Amygdala (tissue), 56 donors: ENCODE measurements at regions not wholly inside any gene's neighbourhood (a gene's known extent, or its start where the extent isn't known, plus 50 kb on each side); places are given as distances from the start of the nearest gene placed in this dataset.

Experiments used
- DNase-seq, 56 donors: peaks; one replicate each; lab custom pipeline; 2025; lab: John Stamatoyannopoulos, UW

DNA sequence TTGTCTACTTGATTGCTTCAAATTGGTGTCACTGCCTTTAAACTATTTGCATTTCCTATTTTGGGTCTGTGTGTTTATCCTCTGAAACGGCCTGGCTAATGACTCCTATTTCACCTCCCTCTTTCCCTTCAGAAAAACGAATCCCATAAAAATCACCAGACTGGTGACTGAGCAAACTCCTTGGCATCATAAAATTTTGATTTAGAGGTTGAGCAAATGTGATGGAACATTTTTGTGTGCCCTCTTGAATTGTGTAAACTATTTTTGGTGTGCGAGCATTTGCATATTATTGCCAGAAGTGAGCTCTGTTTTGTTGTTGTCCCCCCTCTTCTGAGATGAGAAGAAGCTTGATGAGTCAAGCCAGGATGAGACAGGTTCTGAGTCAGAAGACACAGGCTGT is 316.1 kb downstream of the AJAP1 start:
- peak in 3 of 56 donors; percentile 4 to 9 (median 5) for DNase-seq

DNA sequence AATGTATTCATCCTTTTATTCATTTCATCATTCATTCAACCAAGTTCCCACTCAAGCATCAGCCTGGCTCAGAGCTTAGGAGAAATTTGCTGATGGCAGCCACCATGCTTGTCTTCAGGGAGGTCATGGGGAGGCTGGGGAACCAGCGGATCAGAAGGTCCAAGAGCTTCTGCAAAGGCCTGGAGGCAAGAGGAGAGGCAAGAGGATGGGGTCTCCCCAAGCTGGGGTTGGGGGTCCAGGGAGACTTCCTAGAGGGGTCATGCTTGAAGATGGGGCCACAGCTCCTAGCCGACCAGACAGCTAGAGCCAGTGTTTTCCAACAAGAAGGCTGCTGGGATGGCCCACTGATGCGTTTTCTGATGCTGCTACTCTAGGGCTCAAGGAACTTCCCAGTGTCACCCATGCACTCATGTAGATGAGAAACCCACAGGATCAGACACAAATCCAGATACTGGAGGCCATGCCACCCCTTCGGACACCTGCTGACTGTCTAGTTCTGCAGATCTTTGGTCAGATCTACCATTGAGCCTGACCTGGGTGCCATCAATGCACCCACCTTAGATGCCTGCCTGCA is 315.2 kb downstream of the AJAP1 start:
- no peak for DNase-seq

DNA sequence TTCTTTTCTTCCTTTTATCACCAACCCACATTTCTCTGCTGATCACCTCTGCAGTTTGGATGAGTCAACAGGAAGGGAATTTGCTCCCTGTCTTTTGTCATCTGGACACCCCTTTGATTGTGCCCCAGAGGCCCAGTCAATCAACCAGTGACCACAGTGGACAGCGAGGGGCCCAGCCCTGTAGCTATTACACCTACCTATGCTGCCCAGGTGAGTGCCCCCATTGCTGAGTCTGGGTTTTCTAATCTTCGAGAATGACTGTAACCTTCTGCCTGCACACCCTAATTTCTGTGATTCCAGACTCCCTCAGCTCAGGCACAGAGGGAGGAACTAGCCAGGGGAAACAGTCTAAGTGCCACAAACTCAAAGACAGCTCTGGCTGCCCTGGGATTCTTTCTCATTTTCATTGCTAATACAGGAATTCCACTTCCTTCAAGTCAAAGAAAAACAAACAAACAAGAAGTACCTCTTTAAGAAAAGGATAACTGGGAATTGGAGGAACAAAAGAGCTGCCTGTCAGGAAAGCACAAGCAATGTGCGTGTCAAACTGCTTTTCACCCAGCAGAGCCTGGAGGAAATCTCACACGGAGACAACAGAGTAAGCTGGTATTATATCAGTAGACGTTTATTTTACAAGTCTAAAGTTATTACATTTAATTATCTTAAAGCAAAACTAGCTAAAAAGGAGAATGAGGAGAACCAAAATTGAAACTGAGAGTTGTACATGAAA is 311.1 kb downstream of the AJAP1 start:
- DNase-seq: no peak

DNA sequence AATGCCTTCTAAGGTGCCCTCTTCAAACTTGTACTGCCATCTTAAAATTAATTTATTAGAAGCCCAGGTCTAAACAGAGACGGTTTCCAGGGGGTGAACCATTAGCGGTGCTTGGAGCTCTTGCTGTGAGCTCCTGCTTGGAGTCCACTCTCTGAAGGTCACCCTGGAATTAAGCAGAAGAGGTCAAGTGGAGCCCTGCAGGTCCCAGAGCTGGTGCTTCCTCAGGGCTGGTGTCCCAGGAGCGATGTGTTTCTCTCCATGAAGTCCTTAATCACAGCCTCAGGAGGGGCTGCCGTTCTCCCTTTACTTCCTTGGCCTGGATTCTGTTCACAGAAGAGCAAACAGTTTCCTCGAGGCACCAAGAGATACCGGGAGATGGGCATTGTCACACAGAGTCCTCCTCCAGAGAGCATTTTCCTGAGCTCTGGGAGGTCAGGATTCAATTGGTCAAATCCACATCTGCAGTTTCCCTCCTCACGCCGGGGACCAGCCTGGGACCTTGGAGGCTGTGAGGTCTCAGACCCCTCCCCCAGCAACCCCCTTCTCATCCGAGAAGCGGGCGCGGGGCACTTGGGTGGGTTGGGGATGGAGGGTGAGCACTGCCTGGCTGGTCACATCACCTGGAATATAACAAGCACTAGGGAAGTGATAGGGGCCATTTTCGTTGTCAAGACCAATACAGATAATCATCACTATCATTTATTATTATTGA is 310.4 kb downstream of the AJAP1 start:
- DNase-seq: no peak

DNA sequence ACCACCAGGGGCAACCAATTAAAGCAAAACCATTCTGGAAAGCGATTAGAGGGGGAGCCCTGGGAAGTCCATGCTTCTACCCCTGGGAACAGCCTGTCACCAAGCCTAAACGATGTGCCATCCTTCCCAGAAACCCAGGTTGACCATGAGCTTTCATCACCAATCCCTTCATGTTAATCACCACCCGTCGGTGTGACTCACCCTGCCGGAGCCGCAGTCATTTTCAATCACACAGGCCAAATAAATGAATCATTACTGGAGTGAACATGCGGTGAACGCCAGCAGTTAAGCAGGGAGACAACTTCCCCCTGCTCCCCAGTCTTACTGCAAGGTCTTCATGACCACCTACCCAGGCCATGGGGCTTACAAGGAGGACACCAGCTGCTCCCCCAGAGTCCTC is 308.8 kb downstream of the AJAP1 start:
- peak in 3 of 56 donors; percentile 2 to 10 (median 6) for DNase-seq

DNA sequence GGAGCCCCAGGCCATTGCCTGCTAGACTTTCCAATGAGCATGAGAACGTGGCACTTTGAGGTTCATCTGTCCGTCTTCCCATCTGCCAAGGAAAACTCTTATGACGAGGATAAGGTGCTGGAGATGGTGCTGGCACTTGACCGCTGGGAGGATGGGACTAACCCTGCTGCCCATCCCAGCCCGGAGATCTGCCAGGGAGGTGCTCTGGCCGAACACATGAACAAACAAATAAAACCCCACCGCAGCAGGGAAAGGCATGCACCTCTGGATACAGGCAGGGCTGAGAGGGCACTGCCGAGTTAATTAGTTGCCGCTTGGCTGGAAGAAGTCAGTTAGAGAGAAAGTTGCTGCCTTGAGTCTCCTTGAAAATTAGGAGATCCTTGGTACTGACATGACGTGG is 308.4 kb downstream of the AJAP1 start:
- DNase-seq: no peak

DNA sequence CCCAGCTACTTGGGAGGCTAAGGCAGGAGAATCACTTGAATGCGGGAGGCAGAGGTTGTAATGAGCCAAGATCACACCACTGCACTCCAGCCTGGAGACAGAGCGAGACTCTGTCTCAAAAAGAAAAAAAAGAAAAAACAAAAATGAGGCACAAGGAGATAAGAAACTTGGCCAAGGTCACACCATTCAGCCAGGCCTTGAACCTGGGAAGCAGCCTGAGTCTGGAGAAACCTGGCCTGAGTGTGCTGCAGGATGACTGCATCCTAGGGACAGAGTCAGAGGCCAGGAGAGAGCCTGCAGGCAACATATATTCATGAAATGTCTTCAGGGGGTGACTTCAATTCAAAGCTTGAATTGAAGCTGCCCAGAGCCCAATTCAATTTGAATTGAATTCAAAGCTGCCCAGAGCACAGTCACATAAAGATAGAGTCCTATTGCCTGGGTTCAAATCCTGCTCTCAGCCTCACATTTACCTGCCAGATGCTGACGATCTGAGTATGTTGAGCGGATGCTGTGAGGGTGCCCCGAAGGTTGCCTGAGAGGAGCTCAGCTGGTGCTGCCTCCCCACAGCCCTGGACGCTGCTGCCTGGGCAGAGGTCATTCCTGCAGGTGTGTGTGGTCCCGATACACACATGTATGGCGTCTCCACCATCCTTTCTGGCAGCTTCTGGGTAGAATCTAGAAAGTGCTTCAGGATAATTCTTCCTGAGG is 307.7 kb downstream of the AJAP1 start:
- DNase-seq: no peak

DNA sequence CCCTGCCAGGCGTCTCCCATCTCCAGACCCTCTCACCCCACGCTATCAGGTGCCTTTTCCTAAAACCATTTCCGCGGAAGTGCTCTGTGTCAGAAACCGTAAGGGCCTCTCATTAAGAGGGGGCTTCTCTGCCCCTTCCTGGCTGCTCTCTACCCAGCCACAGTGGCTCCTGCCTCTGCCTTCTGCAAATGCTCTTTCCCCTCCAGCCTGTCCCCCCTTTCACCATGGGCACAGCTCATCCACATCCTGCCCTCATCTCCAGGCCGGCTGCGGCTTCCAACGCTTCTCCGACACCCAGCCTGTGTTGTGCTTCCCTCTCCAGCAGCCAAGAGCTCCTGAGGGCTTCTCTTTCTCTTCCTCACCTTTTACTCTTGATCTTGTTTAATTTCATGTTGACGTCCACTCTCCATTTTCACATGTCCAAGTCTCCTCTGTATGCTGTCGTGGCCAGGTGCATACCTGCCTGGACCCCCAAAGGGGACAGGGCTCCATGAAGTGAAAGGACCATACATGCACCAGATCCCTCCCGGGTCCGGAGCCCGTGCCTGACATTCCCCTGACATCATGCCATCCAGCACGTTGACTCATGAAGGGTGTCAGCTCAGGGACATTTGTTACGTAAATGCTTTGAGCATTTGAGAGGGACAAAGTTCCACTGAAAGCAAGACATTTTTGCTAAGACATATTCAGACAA is 306.5 kb downstream of the AJAP1 start:
- no peak for DNase-seq

DNA sequence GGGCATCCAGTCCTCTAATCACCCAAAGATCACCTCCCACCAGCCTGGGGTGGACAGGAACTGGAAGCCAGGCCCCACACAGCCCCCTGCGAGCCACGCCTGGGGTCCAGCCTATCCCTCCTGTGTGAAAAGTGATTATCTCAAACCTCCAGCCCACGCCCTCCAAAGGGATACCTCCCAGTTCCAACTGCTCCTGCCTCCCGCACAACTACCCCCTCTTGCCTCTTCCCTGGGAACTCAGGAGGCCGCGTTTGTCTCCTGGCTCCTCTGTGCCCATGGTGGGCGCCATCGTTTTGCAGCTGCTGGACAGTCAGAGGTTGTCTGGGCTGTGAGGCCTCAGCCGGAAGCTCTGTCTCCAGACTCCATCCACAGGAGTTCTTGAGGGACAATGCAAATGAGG is 305.9 kb downstream of the AJAP1 start:
- no peak for DNase-seq

DNA sequence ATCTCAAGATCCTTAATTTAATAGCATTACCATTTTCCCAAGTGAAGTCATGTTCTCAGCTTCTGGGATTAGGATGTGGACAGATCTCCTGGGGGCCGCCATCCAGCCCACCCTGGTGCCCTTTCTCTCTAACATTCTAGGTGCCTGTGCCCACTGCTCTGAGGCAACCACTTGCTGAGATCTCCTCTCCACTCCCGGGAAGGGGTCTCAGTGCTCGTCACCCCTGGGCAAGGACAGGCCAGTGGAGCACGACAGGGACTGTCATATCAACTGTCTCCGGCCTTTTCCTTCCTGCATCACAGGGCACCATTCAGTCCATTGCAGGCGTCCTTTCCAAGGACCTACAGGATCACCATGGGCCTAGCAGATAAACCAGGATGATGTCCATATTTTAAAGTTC is 304.8 kb downstream of the AJAP1 start:
- no peak for DNase-seq

DNA sequence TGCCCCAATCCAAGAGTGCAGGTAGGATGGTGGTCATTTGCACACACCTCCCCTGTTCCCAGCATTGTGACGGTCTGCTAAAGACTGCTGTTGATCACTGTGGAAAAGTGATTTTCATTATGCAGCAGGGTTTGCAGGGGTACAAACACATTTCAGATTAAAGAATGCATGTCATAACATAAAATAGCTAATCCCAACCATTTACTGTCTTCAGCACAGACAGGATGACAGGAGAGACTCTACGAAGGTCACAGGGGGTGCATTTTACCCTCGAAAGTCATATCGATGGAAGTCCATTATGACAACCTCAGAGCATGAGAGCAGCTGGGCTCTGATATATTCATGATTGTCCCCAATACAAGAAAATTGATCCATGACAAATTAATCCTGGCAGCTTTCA is 302.6 kb downstream of the AJAP1 start:
- DNase-seq: no peak

DNA sequence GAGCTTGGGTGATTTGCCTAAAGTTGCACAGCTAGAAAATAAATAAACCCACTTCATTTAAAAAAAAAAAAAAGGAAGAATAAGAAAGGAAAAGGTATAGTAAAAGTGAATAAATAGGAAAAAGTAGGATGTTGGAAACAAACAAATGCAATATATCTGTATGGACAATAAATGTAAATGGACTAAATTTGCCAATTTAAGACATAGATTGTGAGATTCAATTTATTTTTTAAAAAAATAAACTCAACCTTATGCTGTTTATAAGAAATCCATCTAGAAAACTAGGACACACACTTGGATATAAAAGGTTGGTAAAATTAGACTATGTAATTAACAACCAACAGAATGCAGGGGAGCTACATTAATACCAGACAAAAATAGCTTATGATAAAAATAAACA is 300.0 kb downstream of the AJAP1 start:
- DNase-seq: no peak

DNA sequence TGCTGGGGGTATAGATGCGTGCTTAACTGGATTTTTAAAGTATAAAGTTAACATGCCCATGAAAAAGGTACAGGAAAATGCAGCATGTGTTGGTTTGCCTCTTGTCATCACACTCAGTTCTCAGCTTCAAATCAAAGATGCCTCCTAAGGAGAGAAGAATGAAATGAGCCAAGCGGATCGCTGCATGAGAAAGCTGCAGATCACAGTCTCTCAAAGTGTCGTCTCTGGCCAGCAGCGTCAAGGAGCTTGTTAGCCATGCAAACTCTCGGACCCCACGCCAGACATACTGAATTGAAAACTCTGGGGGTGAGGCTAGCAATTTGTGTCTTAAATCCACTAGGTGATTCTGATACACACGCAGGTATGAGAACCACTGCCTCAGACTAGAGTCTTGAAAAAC is 297.2 kb downstream of the AJAP1 start:
- DNase-seq: no peak

DNA sequence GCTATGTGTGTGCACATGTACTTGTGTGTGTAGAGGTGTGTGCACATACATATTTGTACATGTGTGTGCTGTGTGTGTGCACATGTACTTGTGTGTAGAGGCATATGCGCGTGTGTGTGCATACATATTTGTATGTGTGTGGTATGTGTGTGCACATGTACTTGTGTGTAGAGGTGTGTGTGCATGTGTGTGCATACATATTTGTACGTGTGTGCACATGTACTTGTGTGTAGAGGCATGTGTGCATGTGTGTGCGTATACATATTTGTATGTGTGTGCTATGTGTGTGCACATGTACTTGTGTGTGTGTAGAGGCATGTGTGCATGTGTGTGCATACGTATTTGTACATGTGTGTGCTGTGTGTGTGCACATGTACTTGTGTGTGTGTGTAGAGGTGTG is 291.9 kb downstream of the AJAP1 start:
- no peak for DNase-seq

DNA sequence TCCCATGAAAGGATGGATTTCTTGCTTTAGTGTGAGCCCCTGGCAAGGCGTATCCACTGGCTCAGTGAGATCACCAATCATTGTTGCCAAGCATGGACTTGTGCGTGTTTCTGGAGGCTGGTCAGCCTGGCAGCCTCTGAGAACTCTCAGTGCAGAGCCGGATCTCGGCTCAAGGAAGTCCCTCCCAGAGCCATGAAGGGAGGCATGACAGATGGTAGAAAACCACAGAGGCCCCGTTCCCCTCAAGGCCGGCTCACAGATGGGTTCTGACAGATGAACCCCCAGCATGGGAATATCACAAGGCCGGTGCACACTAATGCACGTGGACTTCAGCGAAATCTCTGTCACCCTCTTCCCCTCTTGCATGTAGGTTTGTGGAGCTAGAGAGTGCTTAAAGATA is 290.5 kb downstream of the AJAP1 start:
- no peak for DNase-seq

DNA sequence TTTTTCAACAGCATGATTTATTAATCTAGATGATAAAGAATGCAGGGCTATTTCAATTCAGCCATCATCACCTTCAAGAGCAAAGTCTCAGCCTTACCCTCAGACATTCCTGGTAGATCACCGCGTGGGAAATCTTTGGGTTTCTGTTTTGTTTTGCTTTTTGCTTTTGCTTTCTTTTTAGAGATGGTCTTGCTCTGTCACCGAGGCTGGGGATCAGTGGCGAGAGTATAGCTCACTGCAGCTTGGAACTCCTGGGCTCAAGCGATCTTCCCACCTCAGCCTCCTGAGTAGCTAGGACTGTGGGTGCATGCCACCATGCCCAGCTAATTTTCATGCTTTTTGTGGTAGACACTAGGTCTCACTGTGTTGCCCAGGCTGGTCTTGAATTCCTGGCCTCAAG is 289.7 kb downstream of the AJAP1 start:
- no peak for DNase-seq

DNA sequence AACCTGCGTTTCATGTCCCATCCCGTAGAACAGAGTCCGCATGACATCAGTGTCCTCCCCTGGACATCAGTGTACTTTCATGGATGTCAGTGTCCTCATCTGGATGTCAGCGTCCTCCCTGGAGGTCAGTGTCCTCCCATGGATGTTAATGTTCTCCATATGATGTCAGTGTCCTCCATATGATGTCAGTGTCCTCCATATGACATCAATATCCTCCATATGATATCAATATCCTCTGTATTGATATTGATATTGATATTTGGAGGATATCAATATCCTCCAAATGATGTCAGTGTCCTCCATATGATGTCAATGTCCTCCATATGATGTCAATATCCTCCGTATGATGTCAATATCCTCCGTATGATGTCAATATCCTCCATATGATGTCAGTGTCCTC is 284.9 kb downstream of the AJAP1 start:
- no peak for DNase-seq

DNA sequence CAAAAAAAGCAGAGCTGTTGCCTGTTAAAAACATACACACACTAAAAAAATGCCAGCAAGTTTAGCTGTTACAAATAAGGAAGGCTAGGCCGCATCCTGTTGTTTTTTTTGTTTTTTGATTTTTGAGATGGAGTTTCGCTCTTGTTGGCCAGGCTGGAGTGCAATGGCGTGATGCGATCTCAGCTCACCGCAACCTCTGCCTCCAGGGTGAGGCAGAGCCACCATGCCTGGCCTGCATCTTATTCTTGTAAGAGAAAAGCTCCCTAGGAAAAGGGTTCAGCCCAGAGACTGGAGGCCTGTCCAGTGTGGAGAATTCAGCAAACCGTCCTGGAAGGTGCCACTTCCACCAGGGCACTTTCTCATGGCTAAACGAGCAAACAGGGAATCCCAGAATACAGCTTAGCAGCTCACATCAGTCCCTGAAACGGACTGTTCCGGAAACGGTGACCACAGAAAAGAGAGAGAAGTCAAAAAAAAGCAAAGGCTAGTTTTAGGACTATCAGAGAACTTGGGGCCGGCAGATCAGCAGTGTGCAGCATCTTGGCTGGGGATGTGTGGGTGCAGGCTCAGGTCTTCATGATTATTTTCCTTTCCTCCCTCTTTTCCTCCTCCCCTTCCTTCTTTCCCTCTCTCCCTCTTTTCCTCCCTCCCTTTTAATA is 283.6 kb downstream of the AJAP1 start:
- no peak for DNase-seq

DNA sequence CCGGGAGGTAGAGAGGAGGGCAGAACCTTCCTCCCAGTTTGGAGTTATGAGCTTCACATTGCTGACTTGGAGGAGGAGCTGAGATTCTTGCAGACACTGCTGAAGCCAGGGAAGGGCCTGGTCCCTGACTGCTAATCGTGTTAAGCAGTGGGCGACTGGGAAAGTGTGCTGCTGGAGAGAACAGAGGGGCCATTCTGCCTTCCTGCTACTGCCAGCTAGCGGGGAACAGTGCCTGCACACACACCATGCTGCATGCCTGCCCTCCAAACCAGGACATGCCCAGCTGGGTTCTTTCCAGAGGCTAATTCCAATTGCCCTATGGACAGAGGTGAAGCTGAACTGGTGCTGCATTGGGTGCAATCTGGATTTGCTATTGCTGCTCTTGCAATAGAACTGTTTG is 281.4 kb downstream of the AJAP1 start:
- peak in 28 of 56 donors; percentile 2 to 52 (median 13) for DNase-seq

DNA sequence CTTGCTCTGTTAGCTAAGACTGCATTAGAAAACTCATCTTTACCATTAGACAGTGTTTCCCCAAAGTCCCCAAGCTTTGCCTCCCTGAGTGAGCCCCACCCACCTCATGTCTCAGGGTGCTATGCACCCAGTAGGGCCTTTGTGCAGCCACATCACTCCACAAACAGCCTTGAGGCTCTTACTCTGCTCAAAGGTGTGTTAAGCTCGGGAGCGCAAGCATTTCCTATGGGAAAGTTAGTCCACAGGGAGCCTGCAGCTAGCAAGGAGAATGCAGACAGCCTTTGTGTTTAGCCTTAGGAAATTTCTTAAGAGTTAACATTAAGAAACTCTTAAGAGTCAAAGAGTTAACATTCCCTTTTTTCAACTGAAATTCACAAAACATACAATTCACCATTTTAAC is 278.8 kb downstream of the AJAP1 start:
- no peak for DNase-seq
